GM18909 (cell line): ENCODE measurements at regions not wholly inside any gene's neighbourhood (a gene's known extent, or its start where the extent isn't known, plus 50 kb on each side); places are given as distances from the start of the nearest gene placed in this dataset.
"Not testable (repeated sequence)": the region's sequence is repeated elsewhere in the genome, so short reads cannot be mapped to it uniquely, and the experiment has no call there.

Experiments used
- ATAC-seq: cut with Tn5 transposase; IDR thresholded peaks from one replicate; pipeline ENCODE4 v1.9.1; 2021; ENCODE audit warnings: mild to moderate bottlenecking; ENCODE audit not compliant: unreplicated experiment, poor library complexity

DNA sequence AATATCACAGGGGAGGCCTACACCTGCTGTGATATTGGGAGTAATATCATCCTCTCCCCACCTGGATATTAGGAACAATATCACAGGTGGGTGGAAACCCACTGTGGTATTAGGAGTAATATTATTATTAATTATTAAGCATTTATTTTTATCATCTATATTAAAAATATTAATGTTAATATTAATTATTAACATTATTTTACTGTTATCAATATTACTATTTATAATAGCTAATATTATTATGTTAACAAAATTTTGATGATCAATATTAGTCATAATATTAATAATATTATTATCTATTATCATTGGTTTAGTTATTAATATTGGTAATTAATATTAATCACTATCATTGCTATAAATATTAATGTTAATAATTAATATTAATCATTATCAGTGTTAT lies 161.1 kb upstream of the API5 start:
- ATAC-seq: no peak

DNA sequence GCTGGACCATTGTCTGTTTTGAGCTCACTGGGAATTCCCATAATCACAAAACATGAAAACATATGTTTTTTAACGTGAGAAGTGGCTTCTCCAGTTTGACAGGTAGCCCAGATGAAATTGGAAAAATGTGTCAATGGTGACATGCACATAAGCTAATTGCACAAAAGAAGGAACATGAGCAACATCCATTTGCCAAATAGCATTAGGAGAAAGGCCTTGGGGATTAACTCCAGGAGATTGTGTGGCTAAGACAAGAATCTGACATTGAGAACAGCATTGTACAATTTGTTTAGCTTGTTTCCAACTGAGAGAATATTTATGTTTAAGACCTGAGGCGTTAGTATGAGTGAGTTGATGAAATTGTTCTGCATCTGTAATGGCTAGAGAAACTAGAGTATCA lies 147.0 kb upstream of the API5 start:
- no peak for ATAC-seq

DNA sequence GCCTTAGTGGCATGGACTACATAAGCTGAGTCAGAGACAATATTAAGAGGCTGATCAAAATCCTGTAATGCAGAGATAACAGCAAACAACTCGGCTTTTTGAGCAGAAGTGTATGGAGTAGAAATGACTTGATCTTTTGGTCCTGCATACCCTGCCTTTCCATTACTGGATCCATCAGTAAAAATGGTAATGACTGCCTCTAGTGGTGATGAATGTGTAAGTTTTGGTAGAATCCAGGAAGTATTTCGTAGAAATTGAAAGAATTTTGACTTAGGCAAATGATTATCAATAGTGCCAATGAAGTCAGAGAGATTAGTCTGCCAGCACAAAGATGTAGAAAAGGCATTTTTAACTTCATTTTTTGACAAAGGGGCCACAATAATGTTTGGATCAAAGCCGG lies 146.4 kb upstream of the API5 start:
- ATAC-seq: not testable (repeated sequence)

DNA sequence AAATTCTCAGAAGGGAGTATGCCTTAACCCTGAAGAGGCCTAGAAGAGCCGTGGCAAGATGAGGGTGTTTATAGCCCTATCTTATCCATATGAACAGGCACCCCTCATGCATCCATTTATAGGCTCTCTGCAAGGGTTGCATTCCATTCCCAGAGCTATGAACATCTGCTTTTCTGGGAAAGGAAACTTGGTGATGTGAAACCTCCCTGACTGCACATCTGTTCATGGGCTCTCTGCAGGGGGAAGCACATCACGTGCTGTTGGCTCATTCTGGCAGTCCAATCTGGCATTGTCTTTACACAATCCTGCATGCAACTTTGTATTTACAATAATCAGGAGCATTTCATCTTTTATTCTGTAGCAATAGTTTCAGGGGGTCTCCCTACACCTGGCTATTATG lies 143.6 kb upstream of the API5 start:
- ATAC-seq: not testable (repeated sequence)

DNA sequence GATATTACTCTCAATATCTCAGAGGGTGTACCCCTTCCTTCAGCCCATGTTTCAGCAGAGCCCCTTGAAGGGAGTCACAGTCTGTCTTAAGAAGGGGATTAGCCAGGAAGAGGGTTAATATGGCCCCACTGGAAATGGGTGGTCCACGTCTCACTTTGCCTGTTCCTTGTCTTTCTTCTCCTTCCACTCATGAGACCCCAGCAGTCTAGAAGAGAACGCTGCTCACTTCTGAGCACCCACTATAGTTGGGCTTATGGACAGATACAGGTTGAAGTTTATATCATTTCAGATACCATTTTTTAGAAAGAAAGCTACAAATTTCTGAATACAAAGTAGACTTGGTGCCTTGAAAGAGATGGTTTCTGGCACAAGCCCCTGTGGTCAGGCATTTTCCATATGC lies 139.3 kb upstream of the API5 start:
- ATAC-seq: no peak

DNA sequence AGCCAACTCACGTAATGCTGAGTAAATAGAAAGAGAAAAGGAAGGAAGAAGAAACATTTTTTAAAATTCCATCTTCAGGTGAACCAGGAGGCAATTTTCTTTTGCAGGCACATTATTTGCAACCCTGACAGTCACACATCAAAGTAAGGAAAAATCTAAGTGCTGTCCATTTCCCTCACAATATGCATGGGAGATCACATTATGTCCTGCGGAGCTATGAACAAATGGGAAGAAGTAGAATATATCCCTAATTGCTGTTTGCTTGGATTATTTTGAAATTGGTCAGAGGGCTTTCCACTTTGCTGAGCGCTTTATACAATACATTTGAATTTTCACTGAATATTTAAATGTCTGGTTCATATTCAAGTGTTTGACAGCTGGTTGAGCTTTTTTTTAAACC lies 133.8 kb upstream of the API5 start:
- no peak for ATAC-seq

DNA sequence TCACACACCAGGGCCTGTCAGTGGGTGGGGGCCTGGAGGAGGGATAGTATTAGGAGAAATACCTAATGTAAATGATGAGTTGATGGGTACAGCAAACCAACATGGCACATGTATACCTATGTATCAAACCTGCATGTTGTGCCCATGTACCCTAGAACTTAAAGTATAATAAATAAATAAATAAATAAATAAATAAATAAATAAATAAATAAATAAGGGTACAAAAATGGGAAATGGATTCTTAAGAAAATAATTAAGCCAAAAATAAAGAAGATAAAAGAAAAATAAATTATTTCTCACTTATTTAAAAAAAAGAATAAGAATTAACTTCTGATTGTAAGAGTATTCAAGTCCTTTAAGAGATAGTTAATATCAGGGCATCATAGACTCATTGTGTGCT lies 117.3 kb upstream of the API5 start:
- not testable (repeated sequence) for ATAC-seq

DNA sequence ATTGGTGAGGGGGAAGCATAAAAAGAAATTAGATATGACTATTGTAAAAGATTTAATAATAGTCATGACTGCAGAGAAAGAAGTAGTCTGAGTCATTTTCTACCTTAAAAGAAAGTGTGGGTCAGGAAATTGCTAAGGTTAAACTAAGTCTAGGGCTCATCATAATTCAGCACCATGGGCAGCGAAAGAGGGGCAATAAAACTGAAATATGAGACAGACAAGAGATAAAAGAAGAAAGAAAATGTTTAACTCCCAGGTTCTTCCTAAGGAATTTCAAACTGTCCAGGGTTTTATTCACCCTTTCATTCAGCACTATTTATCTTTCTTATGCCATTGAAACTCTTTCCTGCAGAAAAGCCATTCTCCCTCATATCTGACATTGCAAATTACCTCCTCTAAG lies 114.4 kb upstream of the API5 start:
- ATAC-seq: no peak

DNA sequence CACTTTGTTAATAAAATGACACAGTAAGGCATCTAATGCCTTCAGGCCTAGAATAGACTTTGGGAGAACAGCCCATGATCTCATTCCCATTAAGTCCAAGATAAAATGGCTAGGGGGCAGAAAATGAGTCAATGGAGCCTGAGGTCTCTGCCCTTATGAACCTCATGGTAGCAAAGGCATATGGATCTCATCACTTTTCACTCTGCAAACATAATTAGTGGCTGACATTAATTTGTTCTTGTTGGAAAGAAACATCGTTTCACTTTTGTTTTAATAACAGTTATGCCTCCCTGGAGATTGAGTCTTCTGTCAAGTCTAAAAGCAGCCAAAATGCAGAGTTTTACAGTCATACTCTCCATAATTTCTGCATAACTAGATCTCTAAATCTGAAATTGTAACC lies 111.8 kb upstream of the API5 start:
- no peak for ATAC-seq

DNA sequence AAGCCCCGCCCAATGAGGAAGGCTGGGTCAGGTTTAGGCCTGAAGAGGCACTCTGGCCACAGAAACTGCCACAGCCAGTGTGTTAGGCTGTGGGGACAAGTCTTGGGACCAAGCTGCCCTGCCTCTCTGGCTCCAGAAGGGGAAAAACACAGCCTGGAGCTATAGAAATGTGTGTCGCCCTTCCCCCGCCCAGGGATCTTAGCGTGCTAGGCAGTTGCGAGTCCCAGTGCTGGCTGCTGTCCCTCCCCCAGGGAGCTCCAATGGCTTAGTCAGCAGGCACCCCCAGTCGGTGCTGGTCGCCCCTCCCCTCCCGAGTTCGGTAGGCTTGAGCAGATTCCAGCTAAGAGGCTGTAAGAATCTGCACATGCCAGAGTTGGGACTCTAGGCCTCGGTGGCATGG lies 99.5 kb upstream of the API5 start:
- ATAC-seq: no peak

DNA sequence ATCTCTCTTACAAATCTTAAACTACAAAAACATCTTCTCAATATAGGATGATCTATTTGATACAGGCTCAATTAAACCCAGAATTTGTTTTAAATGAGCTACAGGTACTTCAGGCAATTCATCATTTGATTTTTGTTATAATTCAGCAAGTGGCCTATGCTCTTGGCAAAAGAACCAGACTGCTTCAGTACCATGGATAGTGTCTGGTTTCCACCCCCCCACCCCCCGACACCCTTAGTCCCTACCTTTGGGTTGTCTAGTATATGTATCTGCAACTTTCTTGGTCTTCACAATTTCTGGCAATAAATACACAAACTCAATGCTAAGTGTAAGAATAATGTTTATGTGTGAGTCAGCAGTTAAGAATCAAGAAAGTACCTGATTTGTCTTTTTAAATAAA lies 97.3 kb upstream of the API5 start:
- ATAC-seq: no peak

DNA sequence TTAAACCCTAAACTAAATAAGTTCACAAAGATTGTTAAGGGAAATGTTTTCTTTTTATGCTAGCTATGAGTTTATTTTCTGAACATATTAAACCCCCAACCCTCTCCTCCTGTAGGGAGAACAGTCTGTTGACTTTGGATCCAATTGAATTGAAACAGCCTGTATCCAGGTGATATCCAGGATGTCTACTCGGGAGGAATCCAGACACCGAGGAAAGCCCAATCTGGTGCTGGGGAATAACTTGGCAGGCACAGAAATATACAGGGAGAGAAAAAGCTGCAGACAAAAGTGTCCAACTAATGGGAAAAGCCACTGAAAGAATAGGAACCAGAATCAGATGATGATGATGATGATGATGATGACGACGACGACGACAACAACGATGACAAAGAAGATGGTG lies 93.9 kb upstream of the API5 start:
- no peak for ATAC-seq

DNA sequence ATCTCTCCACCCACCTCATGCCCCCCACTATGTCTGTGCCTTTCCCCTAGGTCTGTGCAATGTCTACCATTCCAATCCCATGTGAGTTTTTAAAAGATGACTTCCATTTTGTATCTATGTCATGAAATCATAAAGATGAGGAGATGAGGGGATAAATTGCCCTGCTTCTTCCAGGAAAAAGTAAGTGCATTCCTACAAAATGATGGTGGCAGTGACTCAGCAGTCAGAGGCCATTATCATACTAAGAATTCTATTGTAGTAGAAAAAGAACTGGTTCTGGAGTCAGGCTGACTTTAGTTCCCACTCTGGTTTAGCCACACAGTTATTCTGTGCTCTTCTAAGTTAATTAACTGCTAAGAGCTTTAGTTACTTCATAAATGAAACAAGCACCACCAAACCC lies 89.6 kb upstream of the API5 start:
- ATAC-seq: no peak

DNA sequence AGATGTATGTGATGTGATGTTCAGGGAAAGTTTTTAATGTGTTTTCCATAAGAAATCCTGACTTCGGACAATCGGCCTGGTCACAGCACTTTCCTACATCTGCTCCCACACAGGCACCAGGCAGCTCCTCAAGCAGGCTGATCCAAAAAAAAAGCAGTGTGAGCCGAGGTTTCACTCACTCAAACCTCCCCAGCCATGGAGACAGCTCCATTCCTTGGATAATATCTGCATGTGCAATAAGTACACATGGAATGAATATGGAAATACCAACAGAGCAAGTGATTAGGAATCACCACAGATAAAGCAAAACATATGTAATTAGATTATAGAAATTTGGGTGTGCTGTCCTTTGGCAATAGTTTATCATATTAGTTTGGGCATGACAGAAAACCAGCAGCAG lies 88.8 kb upstream of the API5 start:
- no peak for ATAC-seq

DNA sequence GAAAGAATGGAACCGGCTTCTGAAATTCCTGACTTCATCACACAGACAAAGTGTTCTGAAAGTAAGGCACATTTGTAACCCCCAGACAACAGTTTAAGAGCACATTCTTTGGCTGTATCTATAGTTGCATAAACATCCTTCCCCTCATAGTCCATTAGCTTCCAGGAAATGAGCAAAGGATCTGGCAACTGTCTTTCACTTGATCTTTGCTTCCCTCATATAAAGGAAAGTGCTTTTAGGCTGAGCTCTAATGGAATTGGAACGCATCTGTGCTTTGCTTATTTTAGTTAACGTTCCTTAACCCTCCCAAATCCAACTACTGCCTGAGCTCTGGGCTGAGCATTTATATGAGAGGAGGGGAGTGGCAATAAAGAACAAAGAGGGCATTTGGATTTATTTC lies 76.9 kb upstream of the API5 start:
- ATAC-seq: no peak

DNA sequence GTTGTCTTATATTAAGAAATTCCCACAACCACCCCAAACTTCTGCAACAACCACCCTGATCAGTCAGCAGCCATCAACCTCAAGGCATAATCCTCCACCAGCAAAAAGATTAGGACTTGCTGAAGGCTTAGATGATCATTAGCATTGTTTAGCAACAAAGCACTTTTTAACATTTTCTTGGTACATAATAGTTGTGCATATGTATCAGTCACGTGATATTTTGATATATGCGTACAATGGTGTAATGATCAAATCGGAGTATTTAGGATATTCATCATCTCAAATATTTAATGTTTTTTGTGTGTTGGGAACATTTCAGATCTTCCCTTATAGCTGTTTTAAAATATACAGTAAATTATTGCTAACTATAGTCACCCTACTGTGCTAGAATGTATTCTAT lies 73.5 kb upstream of the API5 start:
- ATAC-seq: no peak

DNA sequence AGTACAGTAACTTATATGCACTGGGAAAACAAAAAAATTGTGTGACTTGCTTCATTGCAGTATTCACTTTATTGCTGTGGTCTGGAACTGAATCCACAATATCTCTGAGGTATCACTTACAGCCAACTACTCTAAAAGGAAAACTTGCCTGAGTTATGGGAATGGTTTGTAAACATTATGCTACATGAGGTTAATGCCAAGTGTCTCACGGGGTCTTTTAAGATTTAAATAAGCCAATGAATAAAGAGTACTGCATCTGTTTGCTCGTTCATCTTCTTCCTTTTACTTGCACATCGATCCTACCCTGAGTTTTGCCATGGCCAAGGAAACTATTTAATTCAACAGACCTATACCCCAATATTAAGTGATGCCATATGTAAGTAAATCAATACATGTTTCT lies 72.0 kb upstream of the API5 start:
- no peak for ATAC-seq

DNA sequence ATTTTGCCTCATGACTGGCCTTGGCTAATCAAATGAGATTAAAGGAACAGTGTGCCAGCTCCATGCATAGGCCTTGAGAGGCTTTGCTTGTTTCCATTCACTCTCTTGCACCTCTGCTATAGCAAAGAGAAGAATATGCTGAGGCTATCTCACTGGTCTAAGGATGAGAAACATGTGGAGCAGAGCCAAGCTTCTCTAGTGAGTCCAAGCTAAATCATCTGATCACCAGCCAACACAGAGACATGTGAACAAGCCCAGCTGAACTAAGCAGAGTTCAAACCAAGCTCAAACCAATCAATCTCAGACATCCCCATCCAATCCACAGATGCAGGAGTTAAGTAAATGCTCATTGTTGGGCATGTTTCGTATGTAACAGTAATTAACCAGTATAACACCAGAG lies 69.4 kb upstream of the API5 start:
- no peak for ATAC-seq

DNA sequence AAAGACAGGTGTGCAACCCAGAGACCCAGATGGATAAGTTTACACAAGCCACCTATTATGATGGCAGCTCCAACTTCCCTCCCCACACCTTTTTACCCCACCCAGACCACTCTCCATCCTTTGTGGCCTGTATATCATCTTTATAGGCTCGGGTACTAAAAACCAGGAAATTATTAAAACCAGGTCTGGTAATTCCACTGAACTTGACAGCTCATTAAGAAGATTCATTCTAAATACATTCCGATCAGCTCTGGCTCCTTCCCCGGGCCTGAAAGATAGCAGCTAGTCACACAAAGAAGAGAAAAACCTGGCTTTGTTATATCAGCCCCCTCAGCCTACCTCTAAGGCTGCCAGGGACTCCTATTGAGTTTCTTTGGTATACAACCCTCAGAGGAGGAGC lies 67.9 kb upstream of the API5 start:
- no peak for ATAC-seq

DNA sequence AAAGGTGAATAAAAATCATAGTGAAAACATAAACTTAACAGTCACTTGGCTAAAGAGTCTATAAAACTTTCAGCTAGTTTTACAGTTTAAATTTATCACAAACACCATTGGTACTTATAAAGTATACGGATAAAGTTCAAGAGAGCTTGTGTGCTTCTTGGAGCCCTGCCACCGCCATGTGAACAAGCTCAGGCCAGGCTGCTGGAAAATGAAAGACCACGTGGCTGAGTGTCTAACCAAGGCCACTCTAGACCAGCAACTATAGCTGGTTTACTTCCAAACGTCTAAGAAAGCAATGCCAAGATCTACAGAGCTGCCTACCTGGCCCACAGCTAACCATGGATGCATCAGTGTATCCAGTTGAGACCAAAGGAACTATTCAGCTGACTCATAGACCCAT lies 66.3 kb upstream of the API5 start:
- no peak for ATAC-seq

DNA sequence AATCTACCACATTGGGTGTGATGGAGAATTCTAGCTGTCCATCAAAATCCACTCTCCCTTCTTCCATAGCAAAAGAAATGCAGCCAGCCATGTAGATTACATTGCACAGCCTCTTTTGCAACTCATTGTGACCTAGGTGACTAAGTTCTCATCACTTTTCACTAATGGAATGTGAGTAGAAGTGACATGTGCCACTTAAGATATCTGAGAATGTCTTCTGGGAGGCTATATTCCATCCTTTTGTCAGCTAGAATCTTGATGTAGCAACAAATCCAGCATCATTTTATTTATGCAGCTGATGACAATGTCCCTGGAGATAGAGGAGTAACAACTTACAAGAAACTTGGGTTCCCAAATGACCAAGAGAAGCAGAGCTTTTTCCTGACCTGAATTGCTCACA lies 61.5 kb upstream of the API5 start:
- no peak for ATAC-seq

DNA sequence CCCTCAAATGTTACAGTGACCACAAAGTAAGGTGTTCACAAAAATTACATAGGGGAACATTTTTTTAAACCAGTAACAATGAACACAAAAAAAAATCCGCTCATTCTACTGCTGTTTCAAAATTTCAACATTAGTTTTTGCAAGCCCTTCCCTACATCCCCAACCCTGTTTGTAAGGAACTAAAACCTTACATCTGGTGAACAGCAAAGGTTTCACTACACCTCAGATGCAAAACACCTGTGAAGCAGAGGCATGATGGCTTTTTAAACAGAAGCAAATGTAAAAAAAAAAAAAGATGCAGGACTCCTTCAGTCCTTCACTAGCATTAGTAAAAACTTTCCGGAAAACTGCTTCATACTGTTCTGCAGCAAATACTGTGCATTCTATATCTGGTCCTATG lies 50.0 kb upstream of the API5 start:
- ATAC-seq: no peak
